Stomach (tissue), 4 donors: ENCODE measurements at regions not wholly inside any gene's neighbourhood (a gene's known extent, or its start where the extent isn't known, plus 50 kb on each side); places are given as distances from the start of the nearest gene placed in this dataset.

Source experiments
- CTCF ChIP-seq, 7 experiments: fragments of 450-650 bp in 4 of 7; fragments of 200-600 bp in 3 of 7; sonication (generic) in 3 of 7; IDR thresholded peaks; one replicate each; pipeline ENCODE4 v1.5.1; 2016 to 2019; ENCODE audit warnings: antibody characterized with exemption in 7 of 7, control low read depth in 2 of 7, mild to moderate bottlenecking in 1 of 7
- POLR2A ChIP-seq, 4 donors: fragments of 450-650 bp; IDR thresholded peaks; one replicate each; pipeline ENCODE4 v1.6.1; 2016; ENCODE audit warnings: antibody characterized with exemption in 4 of 4, control low read depth in 2 of 4, mild to moderate bottlenecking in 1 of 4, moderate library complexity in 1 of 4
- POLR2AphosphoS5 ChIP-seq, 3 donors: sonication (generic); formaldehyde crosslinking; IDR thresholded peaks; one replicate each; pipeline ENCODE4 v1.6.1; 2016; ENCODE audit warnings: antibody characterized with exemption in 3 of 3

- no peak for TF ChIP-seq CTCF (IDR thresholded peaks at IDR 0.05)
- TF ChIP-seq POLR2AphosphoS5 (IDR thresholded peaks at IDR 0.05), result no peak
- no peak for TF ChIP-seq POLR2A (IDR thresholded peaks at IDR 0.05)
Observed at GRCh38 chr21:25453524-25453923, 153.8 kb downstream of the MRPL39 start.
